NCI-H446 treated with DMSO at 0.1 percent for 48 hours (cell line): ENCODE measurements at regions not wholly inside any gene's neighbourhood (a gene's known extent, or its start where the extent isn't known, plus 50 kb on each side); places are given as distances from the start of the nearest gene placed in this dataset.
A peak's percentile ranks its signal among the peaks of the same experiment; 100 is the strongest.

ENCODE experiments used
- DNase-seq: peaks from one replicate; lab custom pipeline; 2025; lab: John Stamatoyannopoulos, UW

- no peak for DNase-seq
These were observed 353.3 kb upstream of the GNPDA2 start for GRCh38 chr4:45079616-45080015.

DNA sequence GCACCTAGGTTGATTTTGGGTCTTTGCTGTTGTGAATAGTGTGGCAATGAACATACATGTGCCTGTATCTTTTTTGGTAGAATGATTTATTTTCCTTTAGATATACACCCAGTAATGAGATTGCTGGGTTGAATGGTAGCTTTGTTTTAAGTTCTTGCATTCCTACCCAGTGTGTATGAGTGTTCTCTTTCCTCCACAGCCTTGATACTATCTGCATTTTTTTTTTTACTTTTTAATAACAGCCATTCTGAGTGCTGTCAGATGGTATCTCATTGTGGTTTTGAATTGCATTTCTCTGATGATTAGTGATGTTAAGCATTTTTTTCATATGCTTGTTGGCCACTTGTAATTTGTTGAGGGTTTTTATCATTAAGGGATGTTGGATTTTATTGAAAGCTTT is 351.8 kb upstream of the GNPDA2 start:
- no peak for DNase-seq

- DNase-seq = no peak
These were observed 346.6 kb upstream of the GNPDA2 start for GRCh38 chr4:45072981-45073380.

- DNase-seq = no peak
These were observed 338.4 kb upstream of the GNPDA2 start for GRCh38 chr4:45064741-45065140.

- peak; percentile 54 for DNase-seq
These were observed 337.3 kb upstream of the GNPDA2 start for GRCh38 chr4:45063696-45064095.

DNA sequence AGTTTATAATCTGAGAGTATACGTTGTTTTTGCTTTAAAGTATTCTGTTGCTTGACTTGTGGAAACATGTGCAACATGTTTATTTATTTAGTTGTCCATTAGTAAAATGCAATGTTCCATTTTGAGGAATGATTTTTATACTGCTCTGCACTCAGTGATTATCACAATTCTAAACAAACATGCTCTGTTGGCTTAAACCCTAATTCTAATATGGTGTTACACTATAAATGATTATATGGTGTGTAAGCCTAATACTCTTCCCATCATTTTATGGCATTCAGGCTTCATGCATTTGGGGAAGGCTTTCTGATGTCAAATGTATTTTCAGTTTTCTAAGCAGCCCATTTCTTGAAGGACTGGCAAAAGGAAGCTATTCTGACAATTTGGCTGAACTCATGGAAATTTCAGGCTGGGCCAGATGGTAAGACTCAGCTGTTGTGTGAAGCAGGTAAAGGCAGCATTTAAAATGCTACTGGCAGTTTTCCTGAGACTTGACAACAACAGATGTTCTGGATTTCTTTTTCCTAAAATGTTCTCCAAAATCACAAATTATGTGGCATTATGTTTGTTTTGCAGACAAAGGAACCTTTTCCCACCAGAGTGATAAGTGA is 336.7 kb upstream of the GNPDA2 start:
- peak; percentile 91 for DNase-seq

- peak; percentile 44 for DNase-seq
These were observed 317.6 kb upstream of the GNPDA2 start for GRCh38 chr4:45043911-45044310.

- DNase-seq = no peak
These were observed 310.3 kb upstream of the GNPDA2 start for GRCh38 chr4:45036677-45037076.

GRCh38 chr4:45033676-45034419 is 307.5 kb upstream of the GNPDA2 start:
- DNase-seq = no peak

DNA sequence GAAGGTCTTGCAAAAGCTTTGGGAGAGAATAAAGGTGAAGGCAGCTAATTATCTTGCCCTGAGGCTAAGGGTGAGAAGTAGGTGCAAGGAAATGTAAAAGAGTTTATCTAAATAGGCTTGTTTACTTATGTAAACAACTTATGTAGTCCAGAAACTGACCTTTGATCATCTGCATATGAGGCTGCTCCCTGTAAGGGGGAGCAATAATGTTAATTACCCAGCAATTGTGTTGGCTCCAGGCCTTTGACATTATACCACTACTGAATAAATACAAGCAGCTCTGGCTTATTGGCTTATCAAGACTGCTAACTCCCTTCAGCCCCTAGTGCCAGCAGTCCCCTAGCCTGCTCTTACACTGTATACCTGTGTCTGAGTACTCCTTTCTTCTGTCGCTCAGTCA is 303.7 kb upstream of the GNPDA2 start:
- no peak for DNase-seq

DNA sequence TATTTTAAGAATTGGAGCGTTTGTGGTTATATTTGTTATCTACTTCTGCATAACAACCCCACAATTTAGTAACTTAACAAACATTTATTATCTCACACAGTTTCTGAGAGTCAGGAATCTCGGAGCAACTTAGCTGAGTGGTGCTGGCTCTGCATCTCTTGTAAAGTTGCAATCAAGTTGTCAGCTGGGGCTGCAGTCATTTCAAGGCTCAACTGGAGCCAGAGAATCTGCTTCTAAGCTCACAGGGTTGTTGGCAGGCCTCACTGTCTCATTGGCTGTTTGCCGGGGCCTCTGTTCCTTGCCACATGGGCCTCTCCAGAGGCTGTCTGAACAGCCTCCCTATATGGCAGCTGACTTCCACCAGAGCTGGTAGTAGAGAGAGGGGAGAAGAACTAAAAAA is 281.2 kb upstream of the GNPDA2 start:
- peak; percentile 53 for DNase-seq

GRCh38 chr4:45006078-45006477 is 279.7 kb upstream of the GNPDA2 start:
- no peak for DNase-seq

GRCh38 chr4:45004847-45005565 is 278.6 kb upstream of the GNPDA2 start:
- no peak for DNase-seq

- DNase-seq = no peak
These were observed 278.0 kb upstream of the GNPDA2 start for GRCh38 chr4:45004326-45004725.

DNA sequence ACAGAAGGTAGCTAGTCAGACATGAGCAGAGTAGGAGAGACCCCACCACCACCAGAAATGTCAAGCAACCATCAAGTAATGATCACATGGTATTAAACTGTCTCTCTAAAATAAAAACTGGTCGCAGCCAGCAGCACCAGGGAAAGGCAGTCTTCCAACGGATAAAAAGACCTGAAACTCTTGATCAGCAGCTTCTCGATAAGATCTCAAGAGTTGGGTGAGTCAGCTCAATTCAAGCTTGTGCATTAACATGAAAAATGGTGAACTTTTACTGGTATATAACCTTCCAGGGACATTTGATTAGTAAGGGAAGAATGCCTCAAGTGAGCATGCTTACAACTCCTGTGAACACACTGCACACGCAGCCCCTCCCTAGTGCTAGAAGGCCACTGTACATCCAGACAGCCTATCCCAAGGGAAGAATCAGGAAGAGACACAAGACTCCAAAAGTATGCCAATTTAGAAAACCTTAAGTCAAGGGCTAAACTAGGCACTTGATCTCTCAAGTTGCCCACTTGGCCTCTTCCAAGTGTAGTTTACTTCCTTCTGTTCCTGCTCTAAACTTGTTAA is 270.0 kb upstream of the GNPDA2 start:
- no peak for DNase-seq

- DNase-seq = peak; percentile 18
These were observed 261.7 kb upstream of the GNPDA2 start for GRCh38 chr4:44988011-44988410.

DNA sequence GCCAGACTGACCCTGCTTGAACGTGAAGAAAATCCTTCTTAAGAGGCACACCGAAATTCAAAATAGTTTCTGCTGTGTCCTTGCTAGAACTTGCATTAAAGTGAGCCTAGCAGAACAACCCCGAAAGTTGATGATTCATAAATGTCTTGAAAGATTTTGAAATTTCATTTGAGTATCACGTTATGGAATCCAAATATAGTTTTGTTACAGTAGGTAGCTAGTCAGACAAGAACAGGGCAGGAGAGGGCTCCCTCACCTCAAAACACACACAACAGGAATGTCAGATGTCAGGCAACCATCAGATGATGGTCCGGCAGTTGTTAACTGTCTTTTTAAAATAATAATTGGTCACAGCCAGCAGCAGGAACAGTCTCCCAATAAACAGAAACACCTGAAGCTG is 259.6 kb upstream of the GNPDA2 start:
- DNase-seq = no peak

GRCh38 chr4:44985152-44985551 is 258.8 kb upstream of the GNPDA2 start:
- no peak for DNase-seq

DNA sequence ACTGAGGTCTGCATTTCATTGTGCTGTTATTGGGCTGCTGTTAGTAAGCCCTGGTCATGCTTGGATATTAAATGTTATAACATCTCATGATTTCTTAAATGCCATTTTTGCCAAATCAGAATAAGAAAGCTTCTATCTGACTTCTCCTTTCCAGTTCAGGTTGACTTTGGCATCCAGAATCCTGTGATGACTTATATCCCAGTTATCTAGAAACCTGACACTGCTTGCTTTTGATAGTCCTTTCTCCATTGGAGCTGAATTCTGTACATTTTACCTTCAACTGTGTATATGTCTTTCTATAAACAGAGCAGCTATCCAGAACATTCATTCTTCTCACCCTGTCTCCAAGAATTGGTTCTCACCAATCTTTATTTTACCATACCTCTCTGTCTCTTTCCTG is 257.7 kb upstream of the GNPDA2 start:
- no peak for DNase-seq

- DNase-seq = peak; percentile 18
These were observed 256.7 kb upstream of the GNPDA2 start for GRCh38 chr4:44983083-44983482.

- DNase-seq = no peak
These were observed 251.7 kb upstream of the GNPDA2 start for GRCh38 chr4:44978020-44978419.

DNA sequence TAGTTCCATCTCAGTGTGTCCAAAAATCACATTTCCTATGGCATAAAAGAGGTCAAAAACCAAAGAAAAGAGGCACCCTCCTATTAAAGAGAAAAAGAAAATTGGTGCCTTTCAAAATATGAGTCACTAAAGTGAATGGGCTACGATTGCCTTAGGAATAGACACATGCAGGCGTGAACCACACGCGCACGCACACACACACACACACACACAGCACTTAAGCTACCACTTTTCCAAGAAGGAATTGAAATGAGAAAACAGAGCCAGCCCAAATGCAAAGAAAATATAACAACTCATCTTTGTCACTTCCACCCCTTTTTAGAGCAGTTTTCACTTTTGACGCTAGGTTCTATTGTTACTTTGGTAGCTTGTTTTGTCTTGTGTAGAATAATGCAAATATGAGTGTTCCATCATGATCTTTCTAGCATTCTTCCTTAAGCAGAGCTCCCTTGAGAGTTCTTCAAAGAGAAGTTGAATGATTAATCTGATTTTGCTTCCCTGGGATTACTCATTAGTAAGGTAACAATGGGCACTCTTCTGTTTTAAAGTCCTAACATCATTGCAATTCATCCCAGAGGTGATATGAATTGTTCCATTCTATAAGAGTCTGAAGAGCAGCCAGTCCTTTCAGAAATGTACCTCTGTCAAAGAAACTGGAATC is 239.2 kb upstream of the GNPDA2 start:
- DNase-seq = no peak
